HG03342 (cell line): ENCODE measurements at regions not wholly inside any gene's neighbourhood (a gene's known extent, or its start where the extent isn't known, plus 50 kb on each side); places are given as distances from the start of the nearest gene placed in this dataset.
"Not testable (repeated sequence)": the region's sequence is repeated elsewhere in the genome, so short reads cannot be mapped to it uniquely, and the experiment has no call there.

Experiments used
- ATAC-seq: cut with Tn5 transposase; IDR thresholded peaks from one replicate; pipeline ENCODE4 v1.9.1; 2021; ENCODE audit warnings: mild to moderate bottlenecking, moderate library complexity; ENCODE audit not compliant: unreplicated experiment

- ATAC-seq: no peak
These were observed 1583.2 kb upstream of the WWC1 start for GRCh38 chr5:166708291-166708690.

- no peak for ATAC-seq
These were observed 1581.8 kb upstream of the WWC1 start for GRCh38 chr5:166709691-166710090.

GRCh38 chr5:166710271-166710670 is 1581.2 kb upstream of the WWC1 start:
- ATAC-seq: no peak

DNA sequence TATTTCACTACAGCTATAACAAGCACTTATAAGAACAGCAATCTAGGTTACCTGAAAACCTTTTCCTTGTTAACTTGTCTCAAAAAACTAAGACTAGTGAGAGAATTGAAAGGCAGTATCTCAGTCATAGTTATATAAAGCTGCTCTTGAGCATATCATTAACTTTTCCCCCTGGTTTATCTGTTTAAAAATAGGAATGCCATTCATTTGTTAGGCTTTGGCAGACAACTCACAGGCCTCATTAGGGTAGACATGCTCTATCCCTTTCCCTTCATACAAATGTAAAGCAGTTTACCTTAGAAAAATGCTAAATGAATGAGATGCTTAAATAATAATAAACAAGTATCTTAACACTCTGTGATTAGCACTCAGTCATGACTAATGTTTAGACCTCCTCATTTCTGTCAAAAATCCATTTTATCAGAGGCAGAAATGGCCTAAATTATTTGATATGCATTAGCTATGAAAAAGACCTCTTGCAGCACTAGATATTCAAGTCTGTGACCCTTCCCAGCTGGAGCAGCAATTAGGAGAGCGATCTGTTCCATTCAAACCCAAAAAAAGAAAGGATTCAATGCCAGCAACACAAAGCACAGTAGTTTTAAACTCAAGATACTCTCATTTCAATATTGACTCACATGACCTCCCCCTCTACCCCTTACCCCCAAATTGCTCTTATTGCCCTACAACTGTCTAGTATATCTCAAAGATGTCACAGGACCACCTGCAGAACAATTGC is 1578.8 kb upstream of the WWC1 start:
- no peak for ATAC-seq

- ATAC-seq: no peak
These were observed 1578.2 kb upstream of the WWC1 start for GRCh38 chr5:166713295-166713694.

- no peak for ATAC-seq
These were observed 1574.5 kb upstream of the WWC1 start for GRCh38 chr5:166716856-166717492.

DNA sequence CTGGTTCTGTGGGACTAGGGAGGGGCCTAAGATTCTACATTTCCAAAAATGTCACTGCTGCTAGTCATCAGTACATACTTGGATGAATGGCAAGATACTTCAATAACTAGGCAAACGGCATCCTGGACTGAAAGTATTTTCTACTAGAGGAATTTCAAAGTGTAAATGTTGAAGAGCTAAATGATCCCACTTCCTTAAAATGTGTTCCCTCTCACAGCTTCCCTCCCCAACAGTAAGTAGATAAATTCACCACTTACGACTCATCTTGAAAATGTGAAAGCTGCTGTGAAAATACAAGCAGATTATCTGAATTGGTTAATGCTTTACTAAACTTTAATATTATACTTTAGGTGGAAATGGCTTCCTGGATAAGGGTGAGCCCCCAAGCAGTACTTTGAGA is 1571.5 kb upstream of the WWC1 start:
- no peak for ATAC-seq

DNA sequence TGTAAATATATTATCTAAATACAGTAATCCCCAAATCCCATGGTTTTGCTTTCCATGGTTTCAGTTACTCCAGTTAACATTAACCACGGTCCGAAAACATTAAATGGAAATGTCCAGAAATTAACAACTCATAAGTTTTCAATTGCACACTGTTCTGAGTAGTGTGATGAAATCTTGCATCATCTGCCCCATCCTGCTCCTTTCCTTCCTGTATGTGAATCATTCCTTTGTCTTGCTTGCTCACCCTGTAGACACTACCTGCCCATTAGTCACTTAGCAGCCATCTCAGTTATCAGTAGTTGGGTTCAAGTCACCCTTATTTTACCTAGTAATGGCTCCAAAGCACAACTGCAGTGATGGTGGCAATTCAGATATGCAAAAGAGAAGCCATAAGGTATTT is 1568.5 kb upstream of the WWC1 start:
- no peak for ATAC-seq

DNA sequence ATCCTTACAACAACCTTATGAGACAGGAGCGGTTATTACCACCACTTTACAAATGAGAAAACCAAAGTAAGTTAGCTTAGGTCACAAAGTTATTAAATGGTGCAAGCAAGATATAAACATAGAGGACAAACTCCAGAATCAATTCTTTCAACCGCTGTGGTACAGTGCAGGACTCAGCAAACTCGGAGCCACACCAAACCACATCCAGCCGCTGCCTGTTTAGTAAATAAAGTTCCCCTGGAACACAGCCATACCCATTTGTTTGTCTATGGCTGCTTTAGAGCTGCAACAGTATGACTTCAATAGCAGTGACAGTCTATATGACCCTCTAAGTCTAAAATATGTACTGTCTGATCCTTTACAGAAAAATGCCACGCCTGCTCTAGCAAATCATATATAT is 1567.2 kb upstream of the WWC1 start:
- no peak for ATAC-seq

- no peak for ATAC-seq
These were observed 1565.9 kb upstream of the WWC1 start for GRCh38 chr5:166725593-166725992.

GRCh38 chr5:166726406-166726805 is 1565.0 kb upstream of the WWC1 start:
- no peak for ATAC-seq

DNA sequence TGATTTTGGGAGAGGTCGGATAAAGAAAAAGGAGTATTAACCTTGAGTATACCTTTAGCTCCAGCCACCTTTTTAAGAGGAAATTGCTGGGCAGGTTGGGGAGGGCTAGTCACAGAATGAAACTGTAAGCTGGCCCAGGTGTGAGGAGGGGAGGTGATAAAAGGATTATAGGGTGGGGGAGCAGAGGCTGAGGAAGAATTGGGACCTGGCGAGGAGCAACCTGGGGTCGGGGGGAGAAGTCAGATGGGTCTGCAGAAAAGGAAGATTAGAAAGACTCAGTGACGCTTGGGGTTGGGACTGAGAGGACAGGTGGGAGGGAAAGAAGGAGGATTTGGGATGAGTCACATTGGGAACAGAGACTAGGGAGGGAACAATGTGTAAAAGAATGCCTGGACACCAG is 1548.5 kb upstream of the WWC1 start:
- ATAC-seq: not testable (repeated sequence)

- ATAC-seq: no peak
These were observed 1544.9 kb upstream of the WWC1 start for GRCh38 chr5:166746506-166746905.

GRCh38 chr5:166750376-166750775 is 1541.1 kb upstream of the WWC1 start:
- ATAC-seq: no peak

DNA sequence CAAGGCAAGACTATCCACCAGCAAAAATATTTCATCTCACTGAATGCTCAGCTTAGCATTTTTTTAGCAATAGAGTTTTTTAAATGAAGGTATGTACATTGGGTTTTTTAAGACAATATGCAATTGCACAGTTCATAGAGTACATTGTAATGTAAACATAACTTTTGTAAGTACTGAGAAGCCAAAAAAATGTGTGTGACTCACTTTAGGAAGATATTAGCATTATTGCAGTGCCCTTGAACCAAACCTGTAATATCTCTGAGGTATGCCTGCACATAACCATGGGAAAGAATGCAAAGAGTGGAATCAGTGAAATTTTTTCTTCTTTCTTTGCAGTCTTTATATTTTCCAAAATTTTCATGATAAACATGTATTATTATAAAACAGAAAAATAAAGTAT is 1533.3 kb upstream of the WWC1 start:
- ATAC-seq: no peak

GRCh38 chr5:166767858-166768257 is 1523.6 kb upstream of the WWC1 start:
- ATAC-seq: no peak

GRCh38 chr5:166768536-166768935 is 1522.9 kb upstream of the WWC1 start:
- no peak for ATAC-seq

- no peak for ATAC-seq
These were observed 1518.7 kb upstream of the WWC1 start for GRCh38 chr5:166772770-166773169.

DNA sequence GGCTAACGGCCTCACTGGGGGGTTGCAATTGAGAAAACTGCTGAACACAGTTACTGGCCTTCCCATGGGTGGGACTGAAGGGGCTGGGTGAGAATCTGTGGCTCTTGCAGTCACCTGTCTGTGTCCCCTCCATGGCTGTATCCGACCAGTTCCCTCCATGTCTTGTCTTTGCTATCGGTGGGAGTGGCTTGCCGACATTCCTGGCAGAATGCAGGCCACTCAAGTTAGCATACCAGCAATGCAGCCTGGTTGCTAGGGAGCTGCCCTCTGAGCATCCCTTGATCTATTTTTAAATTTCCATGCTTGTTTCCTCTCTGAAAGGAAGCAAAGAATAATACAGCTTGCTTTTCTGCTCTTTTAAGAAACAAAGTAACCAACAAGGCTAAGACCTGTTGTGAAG is 1509.7 kb upstream of the WWC1 start:
- no peak for ATAC-seq

GRCh38 chr5:166784545-166785078 is 1506.8 kb upstream of the WWC1 start:
- ATAC-seq: no peak

DNA sequence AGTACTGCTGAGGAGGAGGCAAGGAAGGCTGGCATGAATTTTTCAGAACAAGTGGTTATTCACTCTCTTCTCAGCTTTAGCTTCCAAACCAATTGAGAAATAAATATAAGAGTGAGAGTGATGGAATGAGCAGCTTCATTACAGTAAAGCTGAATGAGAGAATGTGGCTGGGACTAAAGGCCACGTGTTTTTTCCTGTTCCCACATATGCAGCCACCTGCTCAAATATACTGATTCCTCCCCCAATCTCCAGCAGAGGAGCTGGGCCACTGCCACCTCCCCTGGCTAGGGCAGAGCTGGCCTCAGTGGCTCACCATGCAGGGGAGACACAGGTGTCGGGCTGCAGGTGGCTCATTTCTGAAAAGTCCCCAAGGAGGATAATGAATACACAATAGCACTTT is 1505.3 kb upstream of the WWC1 start:
- no peak for ATAC-seq

GRCh38 chr5:166786889-166787288 is 1504.6 kb upstream of the WWC1 start:
- no peak for ATAC-seq
